ENCODE measurements at regions not wholly inside any gene's neighbourhood (a gene's known extent, or its start where the extent isn't known, plus 50 kb on each side); places are given as distances from the start of the nearest gene placed in this dataset.

- H3K4me3 Mint-ChIP-seq (ENCODE audit: low read depth): no peak overlapping the region
These were observed 343.3 kb downstream of the BCKDHB start for GRCh38 chr6:80449726-80450125.

GRCh38 chr6:80446454-80447045 is 340.1 kb downstream of the BCKDHB start:
- Mint-ChIP-seq H3K27ac (no peak overlapping the region), H3K4me3 (ENCODE audit: low read depth) (no peak overlapping the region), H3K36me3 (ENCODE audit: insufficient read depth) (peaks cover 11% of the 10 kb centered on the region), H3K27me3 (no peaks in the 10 kb centered on the region), H3K4me1 (ENCODE audit: low read depth) (no peaks in the 10 kb centered on the region), H3K9me3 (ENCODE audit: low read depth) (peaks cover 9% of the 10 kb centered on the region)
- TF ChIP-seq CTCF (IDR thresholded peaks at IDR 0.05; ENCODE audit: unreplicated experiment): no peak
- no peak for DNase-seq (ENCODE audit: low spot score, unreplicated experiment)

More at GRCh38 chr6:80449726-80450125, 343.3 kb downstream of the BCKDHB start:
- Mint-ChIP-seq H3K4me1 (ENCODE audit: low read depth) (no peaks in the 10 kb centered on the region), H3K9me3 (ENCODE audit: low read depth) (peaks cover 9% of the 10 kb centered on the region), H3K27ac (no peak overlapping the region), H3K36me3 (ENCODE audit: insufficient read depth) (peaks cover 12% of the 10 kb centered on the region), H3K27me3 (no peaks in the 10 kb centered on the region)
- no peak for TF ChIP-seq CTCF (IDR thresholded peaks at IDR 0.05; ENCODE audit: unreplicated experiment)
- DNase-seq (ENCODE audit: low spot score, unreplicated experiment): no peak

GRCh38 chr6:80445751-80446150 is 339.3 kb downstream of the BCKDHB start:
- TF ChIP-seq CTCF (IDR thresholded peaks at IDR 0.05; ENCODE audit: unreplicated experiment): no peak
- Mint-ChIP-seq H3K4me1 (ENCODE audit: low read depth) (no peaks in the 10 kb centered on the region), H3K27ac (no peak overlapping the region), H3K4me3 (ENCODE audit: low read depth) (no peak overlapping the region), H3K36me3 (ENCODE audit: insufficient read depth) (peaks cover 11% of the 10 kb centered on the region), H3K9me3 (ENCODE audit: low read depth) (peaks cover 9% of the 10 kb centered on the region), H3K27me3 (no peaks in the 10 kb centered on the region)
- DNase-seq (ENCODE audit: low spot score, unreplicated experiment): no peak

GRCh38 chr6:80442366-80442765 is 335.9 kb downstream of the BCKDHB start:
- Mint-ChIP-seq H3K27ac (no peak overlapping the region), H3K4me1 (ENCODE audit: low read depth) (peaks cover 3% of the 10 kb centered on the region), H3K27me3 (no peaks in the 10 kb centered on the region), H3K4me3 (ENCODE audit: low read depth) (no peak overlapping the region), H3K9me3 (ENCODE audit: low read depth) (peaks cover 9% of the 10 kb centered on the region), H3K36me3 (ENCODE audit: insufficient read depth) (peaks cover 12% of the 10 kb centered on the region)
- no peak for DNase-seq (ENCODE audit: low spot score, unreplicated experiment)
- no peak for TF ChIP-seq CTCF (IDR thresholded peaks at IDR 0.05; ENCODE audit: unreplicated experiment)

- no peak for DNase-seq (ENCODE audit: low spot score, unreplicated experiment)
- Mint-ChIP-seq H3K27ac (no peak overlapping the region), H3K27me3 (no peaks in the 10 kb centered on the region), H3K4me1 (ENCODE audit: low read depth) (peaks cover 3% of the 10 kb centered on the region), H3K36me3 (ENCODE audit: insufficient read depth) (peaks cover 8% of the 10 kb centered on the region), H3K4me3 (ENCODE audit: low read depth) (no peak overlapping the region), H3K9me3 (ENCODE audit: low read depth) (no peaks in the 10 kb centered on the region)
- TF ChIP-seq CTCF (IDR thresholded peaks at IDR 0.05; ENCODE audit: unreplicated experiment): no peak
These were observed 334.7 kb downstream of the BCKDHB start for GRCh38 chr6:80441131-80441530.
